A673 (cell line): ENCODE measurements at regions not wholly inside any gene's neighbourhood (a gene's known extent, or its start where the extent isn't known, plus 50 kb on each side); places are given as distances from the start of the nearest gene placed in this dataset.

Experiments used
- BruUV-seq: library from RNA; stranded (reverse); fragments of 400-500 nt; replicated peaks from 2 replicates; lab custom pipeline; 2021; lab: Mats Ljungman, UMichigan
- CTCF ChIA-PET: fragments of 300-600 bp; sonication (Branson Sonifier 250); formaldehyde crosslinking; loops from one replicate; lab custom pipeline; 2022; ENCODE audit warnings: antibody characterized with exemption; lab: Charles Lee
- POLR2A ChIA-PET: fragments of 300-600 bp; sonication (Branson Sonifier 250); formaldehyde crosslinking; loops from one replicate; lab custom pipeline; 2022; ENCODE audit warnings: antibody characterized with exemption; ENCODE audit not compliant: low non-redundant PET; lab: Charles Lee
- DNase-seq: peaks from one replicate; pipeline ENCODE4 v3.0.0-alpha.2; 2015; ENCODE audit warnings: low spot score
- H3K27ac ChIP-seq: fragments of 200-600 bp; sonication (generic); 2 replicates; pipeline ENCODE4 v1.5.1; 2016; ENCODE audit warnings: mixed run types, low read depth, mild to moderate bottlenecking, mixed read lengths, antibody characterized with exemption, low read length; ENCODE audit not compliant: poor library complexity, severe bottlenecking
- H3K27me3 ChIP-seq: fragments of 200-600 bp; sonication (generic); replicated peaks from 2 replicates; pipeline ENCODE4 v1.6.1; 2017; ENCODE audit warnings: mixed run types, low read depth, mild to moderate bottlenecking, mixed read lengths, antibody characterized with exemption, low read length; ENCODE audit not compliant: insufficient read depth, poor library complexity
- H3K36me3 ChIP-seq: fragments of 200-600 bp; sonication (generic); 2 replicates; pipeline ENCODE4 v1.6.1; 2016; ENCODE audit warnings: mixed run types, mild to moderate bottlenecking, mixed read lengths, antibody characterized with exemption, low read length; ENCODE audit not compliant: insufficient read depth, poor library complexity, severe bottlenecking
- H3K4me1 ChIP-seq: fragments of 200-600 bp; sonication (generic); 2 replicates; pipeline ENCODE4 v1.6.1; 2017; ENCODE audit warnings: mixed run types, mild to moderate bottlenecking, mixed read lengths, antibody characterized with exemption, low read length; ENCODE audit not compliant: insufficient read depth, poor library complexity, severe bottlenecking
- H3K4me3 ChIP-seq: fragments of 200-600 bp; sonication (generic); 2 replicates; pipeline ENCODE4 v1.5.1; 2016; ENCODE audit warnings: low read depth, mixed run types, mild to moderate bottlenecking, mixed read lengths, low read length; ENCODE audit not compliant: poor library complexity, severe bottlenecking
- H3K9me3 ChIP-seq: fragments of 200-600 bp; sonication (generic); 2 replicates; pipeline ENCODE4 v1.6.1; 2016; ENCODE audit warnings: mixed run types, low read depth, mild to moderate bottlenecking, mixed read lengths, antibody characterized with exemption, low read length; ENCODE audit not compliant: poor library complexity, severe bottlenecking
- CTCF ChIP-seq: fragments of 300-800, 200-600 bp; sonication (generic); conservative IDR thresholded peaks from 2 replicates; pipeline ENCODE4 v1.5.1; 2017; ENCODE audit warnings: low read depth, mild to moderate bottlenecking, antibody characterized with exemption, low read length, moderate library complexity, mixed read lengths
- EZH2 ChIP-seq: fragments of 200-600 bp; sonication (generic); IDR thresholded peaks from 2 replicates; pipeline ENCODE4 v1.6.1; 2017; ENCODE audit warnings: borderline replicate concordance, low read depth, mild to moderate bottlenecking, mixed read lengths, antibody characterized with exemption, low read length; ENCODE audit not compliant: poor library complexity, severe bottlenecking
- intact Hi-C: fragments of 100-400 bp; cut with micrococcal nuclease; formaldehyde crosslinking; loops from one replicate; pipeline ENCODE4 v1.10.0; 2022; ENCODE audit not compliant: unreplicated experiment

- ChIA-PET POLR2A (no interaction called here), CTCF (no interaction called here)
- BruUV-seq, result no TSS peak
- intact Hi-C loops, result no loop called here
- Histone ChIP-seq H3K4me1 (no peaks in the 10 kb centered on the region), H3K27me3 (peaks cover 3% of the 10 kb centered on the region), H3K36me3 (no peaks in the 10 kb centered on the region), H3K9me3 (no peaks in the 10 kb centered on the region), H3K27ac (no peak overlapping the region), H3K4me3 (no peak overlapping the region)
- DNase-seq, result no peak
- TF ChIP-seq CTCF, result no peak
- TF ChIP-seq EZH2, result no peak
These were observed 258.3 kb downstream of the NFATC2 start for GRCh38 chr20:51284176-51284575.

- Histone ChIP-seq H3K4me1 (no peaks in the 10 kb centered on the region), H3K4me3 (no peak overlapping the region), H3K36me3 (no peaks in the 10 kb centered on the region), H3K27me3 (peaks cover 10% of the 10 kb centered on the region), H3K27ac (no peak overlapping the region), H3K9me3 (no peaks in the 10 kb centered on the region)
- DNase-seq, result no peak
- ChIA-PET POLR2A (no interaction called here), CTCF (interaction anchor here (0.6 kb wide), 1 partner anchor 294 kb away, joined by 11 read pairs; no protein-coding TSS in a partner anchor)
- intact Hi-C loops, result no loop called here
- no peak for TF ChIP-seq CTCF
- TF ChIP-seq EZH2, result no peak
- no TSS peak for BruUV-seq
These were observed 258.6 kb upstream of the KCNG1 start for GRCh38 chr20:51281521-51281920.

GRCh38 chr20:51280047-51280446, 257.1 kb upstream of the KCNG1 start:
- ChIA-PET POLR2A (no interaction called here), CTCF (no interaction called here)
- Histone ChIP-seq H3K36me3 (no peaks in the 10 kb centered on the region), H3K4me1 (no peaks in the 10 kb centered on the region), H3K27ac (no peak overlapping the region), H3K9me3 (no peaks in the 10 kb centered on the region), H3K4me3 (no peak overlapping the region), H3K27me3 (peaks cover 15% of the 10 kb centered on the region)
- BruUV-seq, result no TSS peak
- intact Hi-C loops, result no loop called here
- TF ChIP-seq CTCF, result no peak
- TF ChIP-seq EZH2, result no peak
- no peak for DNase-seq
